IMR-90 (cell line): ENCODE measurements at regions not wholly inside any gene's neighbourhood (a gene's known extent, or its start where the extent isn't known, plus 50 kb on each side); places are given as distances from the start of the nearest gene placed in this dataset.

Source experiments
- POLR2A ChIP-seq: IDR thresholded peaks from 2 replicates; pipeline ENCODE4 v1.6.1; 2012; ENCODE audit warnings: mild to moderate bottlenecking, low read depth, low read length
- RFX5 ChIP-seq: IDR thresholded peaks from 2 replicates; pipeline ENCODE4 v1.8.0; 2012; ENCODE audit warnings: low read depth, mild to moderate bottlenecking, low read length, moderate library complexity
- TF ChIP-seq, protein P1 (sequence below): conservative IDR thresholded peaks from 2 replicates; pipeline ENCODE4 v1.5.1; 2012; ENCODE audit warnings: mild to moderate bottlenecking, low read depth, low read length, improper control_type of control experiment

DNA sequence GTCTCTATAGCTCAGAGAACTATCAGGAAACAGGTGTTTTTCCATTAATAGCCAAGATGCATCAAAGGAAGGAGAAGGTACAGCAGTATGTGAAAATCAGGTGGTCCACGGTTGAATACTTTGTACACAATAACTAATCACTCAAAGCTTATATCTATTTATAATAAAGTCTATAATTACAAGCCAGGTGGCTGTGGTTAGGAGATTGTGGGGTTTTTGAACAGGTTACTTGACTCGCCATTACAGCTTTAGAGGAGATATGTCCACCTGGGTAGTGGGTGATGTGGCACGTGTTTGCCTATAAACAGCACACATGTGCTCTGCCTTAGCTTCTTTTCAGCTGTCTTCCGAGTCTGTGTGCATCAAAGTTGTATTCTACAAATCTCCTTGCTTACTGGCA lies 892.2 kb upstream of the ZEB2 start:
- TF ChIP-seq, protein P1, sequence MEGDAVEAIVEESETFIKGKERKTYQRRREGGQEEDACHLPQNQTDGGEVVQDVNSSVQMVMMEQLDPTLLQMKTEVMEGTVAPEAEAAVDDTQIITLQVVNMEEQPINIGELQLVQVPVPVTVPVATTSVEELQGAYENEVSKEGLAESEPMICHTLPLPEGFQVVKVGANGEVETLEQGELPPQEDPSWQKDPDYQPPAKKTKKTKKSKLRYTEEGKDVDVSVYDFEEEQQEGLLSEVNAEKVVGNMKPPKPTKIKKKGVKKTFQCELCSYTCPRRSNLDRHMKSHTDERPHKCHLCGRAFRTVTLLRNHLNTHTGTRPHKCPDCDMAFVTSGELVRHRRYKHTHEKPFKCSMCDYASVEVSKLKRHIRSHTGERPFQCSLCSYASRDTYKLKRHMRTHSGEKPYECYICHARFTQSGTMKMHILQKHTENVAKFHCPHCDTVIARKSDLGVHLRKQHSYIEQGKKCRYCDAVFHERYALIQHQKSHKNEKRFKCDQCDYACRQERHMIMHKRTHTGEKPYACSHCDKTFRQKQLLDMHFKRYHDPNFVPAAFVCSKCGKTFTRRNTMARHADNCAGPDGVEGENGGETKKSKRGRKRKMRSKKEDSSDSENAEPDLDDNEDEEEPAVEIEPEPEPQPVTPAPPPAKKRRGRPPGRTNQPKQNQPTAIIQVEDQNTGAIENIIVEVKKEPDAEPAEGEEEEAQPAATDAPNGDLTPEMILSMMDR = no peak
- TF ChIP-seq POLR2A (no peak), RFX5 (no peak)
